Brain microvascular endothelial cell (primary cell): ENCODE measurements at regions not wholly inside any gene's neighbourhood (a gene's known extent, or its start where the extent isn't known, plus 50 kb on each side); places are given as distances from the start of the nearest gene placed in this dataset.

ENCODE experiments used
- DNase-seq: peaks from one replicate; pipeline ENCODE4 v3.0.0-alpha.2; 2020
- H3K27ac ChIP-seq: fragments of 250-450 bp; sonication (Bioruptor Pico); 2 replicates; pipeline ENCODE4 v1.5.1; 2020; ENCODE audit warnings: mild to moderate bottlenecking, moderate library complexity
- H3K27me3 ChIP-seq: fragments of 250-450 bp; sonication (Bioruptor Pico); replicated peaks from 2 replicates; pipeline ENCODE4 v1.5.1; 2020; ENCODE audit warnings: mild to moderate bottlenecking
- H3K36me3 ChIP-seq: fragments of 250-450 bp; sonication (Bioruptor Pico); replicated peaks from 2 replicates; pipeline ENCODE4 v1.5.1; 2020; ENCODE audit warnings: mild to moderate bottlenecking
- H3K4me3 ChIP-seq: 2 replicates; pipeline ENCODE4 v1.5.1; 2011; ENCODE audit warnings: low read depth, mild to moderate bottlenecking, control low read depth, low read length, moderate library complexity
- in situ Hi-C: cut with HindIII; loops from 2 replicates; pipeline ENCODE4 v1.10.0; 2017; ENCODE audit warnings: low sequenced_read_pairs, low pct_ligation_motif_present
- TF ChIP-seq, protein P1 (sequence below): IDR thresholded peaks from 2 replicates; pipeline ENCODE4 v1.5.1; 2011; ENCODE audit warnings: low read depth, mild to moderate bottlenecking, moderate library complexity, low read length, control low read depth, inconsistent platforms; ENCODE audit errors: missing control alignments

DNA sequence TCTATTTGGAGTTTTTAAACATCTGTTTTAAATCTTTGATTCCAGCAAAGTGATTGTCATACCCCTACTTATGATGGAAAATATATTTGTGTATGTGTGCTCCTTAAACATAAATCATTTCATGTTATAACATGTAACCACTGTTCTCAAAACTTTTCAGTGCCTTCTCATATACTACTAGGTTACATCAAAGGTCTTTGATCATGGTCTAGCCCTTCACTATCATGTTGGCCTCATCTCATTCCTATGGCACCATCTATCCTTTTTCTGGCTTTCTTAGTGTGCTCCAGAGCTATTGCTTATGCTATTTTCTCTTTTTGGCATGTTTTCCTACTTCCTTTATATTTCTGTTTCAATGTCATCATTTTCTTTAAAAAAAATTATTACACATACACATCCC is 367.9 kb upstream of the SLC39A10 start:
- DNase-seq = no peak
- no peaks in the 10 kb centered on the region for H3K27me3 ChIP-seq
- no peak overlapping the region for H3K27ac ChIP-seq
- no peaks in the 10 kb centered on the region for H3K36me3 ChIP-seq
- no peak overlapping the region for H3K4me3 ChIP-seq
- TF ChIP-seq, protein P1, sequence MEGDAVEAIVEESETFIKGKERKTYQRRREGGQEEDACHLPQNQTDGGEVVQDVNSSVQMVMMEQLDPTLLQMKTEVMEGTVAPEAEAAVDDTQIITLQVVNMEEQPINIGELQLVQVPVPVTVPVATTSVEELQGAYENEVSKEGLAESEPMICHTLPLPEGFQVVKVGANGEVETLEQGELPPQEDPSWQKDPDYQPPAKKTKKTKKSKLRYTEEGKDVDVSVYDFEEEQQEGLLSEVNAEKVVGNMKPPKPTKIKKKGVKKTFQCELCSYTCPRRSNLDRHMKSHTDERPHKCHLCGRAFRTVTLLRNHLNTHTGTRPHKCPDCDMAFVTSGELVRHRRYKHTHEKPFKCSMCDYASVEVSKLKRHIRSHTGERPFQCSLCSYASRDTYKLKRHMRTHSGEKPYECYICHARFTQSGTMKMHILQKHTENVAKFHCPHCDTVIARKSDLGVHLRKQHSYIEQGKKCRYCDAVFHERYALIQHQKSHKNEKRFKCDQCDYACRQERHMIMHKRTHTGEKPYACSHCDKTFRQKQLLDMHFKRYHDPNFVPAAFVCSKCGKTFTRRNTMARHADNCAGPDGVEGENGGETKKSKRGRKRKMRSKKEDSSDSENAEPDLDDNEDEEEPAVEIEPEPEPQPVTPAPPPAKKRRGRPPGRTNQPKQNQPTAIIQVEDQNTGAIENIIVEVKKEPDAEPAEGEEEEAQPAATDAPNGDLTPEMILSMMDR = no peak
- in situ Hi-C loops = no loop called here

DNA sequence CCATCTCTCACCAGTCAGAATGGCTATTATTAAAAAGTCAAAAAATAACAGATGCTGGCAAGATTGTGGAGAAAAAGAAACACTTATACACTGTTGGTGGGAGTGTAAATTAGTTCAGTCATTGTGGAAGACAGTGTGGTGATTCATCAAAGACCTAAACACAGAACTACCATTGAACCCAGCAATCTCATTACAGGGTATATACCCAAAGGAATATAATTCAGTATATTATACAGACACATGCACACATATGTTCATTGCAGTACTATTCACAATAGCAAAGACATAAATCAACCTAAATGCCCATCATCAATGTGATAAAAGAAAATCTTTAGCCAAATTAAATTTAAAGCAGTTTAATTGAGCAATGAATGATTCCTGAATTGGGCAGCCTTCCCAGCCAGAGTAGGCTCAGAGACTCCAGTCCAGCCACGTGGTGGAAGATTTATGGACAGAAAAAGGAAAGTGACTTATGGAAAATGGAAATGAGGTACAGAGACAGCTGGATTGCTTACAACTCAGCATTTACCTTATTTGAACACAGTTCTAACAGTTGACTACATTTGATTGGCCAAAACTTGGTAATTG is 377.1 kb upstream of the SLC39A10 start:
- in situ Hi-C loops = no loop called here
- no peak for DNase-seq
- no peak overlapping the region for H3K4me3 ChIP-seq
- H3K36me3 ChIP-seq = no peaks in the 10 kb centered on the region
- TF ChIP-seq, protein P1 = no peak
- H3K27ac ChIP-seq = no peak overlapping the region
- H3K27me3 ChIP-seq = no peaks in the 10 kb centered on the region

DNA sequence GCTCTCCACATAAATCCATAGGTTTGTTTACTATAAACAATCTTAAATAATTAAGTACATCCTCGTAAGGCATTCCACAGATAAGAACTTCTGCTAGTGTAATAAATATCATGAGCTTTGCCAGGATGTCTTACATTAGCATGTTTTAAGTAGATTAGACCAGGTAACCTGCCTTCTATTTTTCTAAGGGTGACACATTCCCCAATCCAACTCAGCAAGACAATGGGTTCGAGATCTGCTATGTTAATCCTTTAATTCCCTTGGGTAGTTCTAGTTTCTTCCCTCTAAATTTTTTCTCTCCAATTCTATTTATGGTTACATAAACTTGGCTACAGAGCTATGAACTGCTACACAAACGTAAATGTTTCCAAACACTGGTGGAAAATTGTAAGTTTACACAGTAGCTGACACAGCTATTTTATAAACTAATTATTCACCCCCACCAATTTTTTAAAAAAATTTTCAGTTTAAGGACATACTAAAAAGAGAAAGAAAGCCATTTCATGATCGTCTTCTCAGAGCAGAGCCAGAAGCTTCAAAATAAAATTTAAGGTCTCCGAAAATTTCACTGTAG is 386.5 kb upstream of the SLC39A10 start:
- no peak overlapping the region for H3K27ac ChIP-seq
- no peak for DNase-seq
- H3K4me3 ChIP-seq = no peak overlapping the region
- H3K27me3 ChIP-seq = no peaks in the 10 kb centered on the region
- TF ChIP-seq, protein P1 = no peak
- in situ Hi-C loops = no loop called here
- H3K36me3 ChIP-seq = no peaks in the 10 kb centered on the region

DNA sequence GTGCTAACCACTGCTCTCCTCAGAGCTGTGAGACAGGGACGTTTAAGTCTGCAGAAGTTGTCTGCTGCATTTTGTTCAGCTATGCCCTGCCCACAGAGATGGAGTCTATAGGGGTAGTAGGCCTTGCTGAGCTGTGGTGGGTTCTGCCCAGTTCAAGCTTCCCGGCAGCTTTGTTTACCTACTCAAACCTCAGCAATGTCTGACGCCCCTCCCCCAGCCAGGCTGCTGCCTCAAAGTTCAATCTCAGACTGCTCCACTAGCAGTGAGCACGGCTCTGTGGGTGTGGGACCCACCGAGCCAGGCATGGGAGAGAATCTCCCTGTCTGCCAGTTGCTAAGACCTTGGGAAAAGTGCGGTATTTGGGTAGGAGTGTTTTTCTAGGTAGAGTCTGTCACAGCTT is 387.8 kb upstream of the SLC39A10 start:
- in situ Hi-C loops = no loop called here
- DNase-seq = no peak
- H3K27ac ChIP-seq = no peak overlapping the region
- TF ChIP-seq, protein P1 = no peak
- no peaks in the 10 kb centered on the region for H3K36me3 ChIP-seq
- no peak overlapping the region for H3K4me3 ChIP-seq
- H3K27me3 ChIP-seq = no peaks in the 10 kb centered on the region

DNA sequence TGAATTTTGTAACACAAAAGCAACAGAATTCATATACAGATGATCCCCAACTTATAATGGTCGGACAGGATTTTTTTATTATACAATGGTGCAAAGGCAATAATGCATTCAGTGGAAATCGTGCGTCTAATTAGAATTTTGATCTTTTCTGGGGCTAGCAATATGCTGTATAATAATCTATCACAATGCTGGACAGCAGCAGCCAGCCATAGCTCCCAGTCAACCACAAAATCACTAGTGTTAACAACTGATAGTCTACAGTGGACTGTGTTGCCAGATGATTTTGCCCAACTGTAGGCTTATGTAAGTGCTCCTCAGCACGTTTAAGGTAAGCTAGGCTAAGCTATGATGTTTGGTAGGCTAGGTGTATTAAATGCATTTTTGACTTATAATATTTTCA is 399.0 kb upstream of the SLC39A10 start:
- Histone ChIP-seq H3K27me3 (no peaks in the 10 kb centered on the region), H3K27ac (no peak overlapping the region), H3K4me3 (no peak overlapping the region), H3K36me3 (no peaks in the 10 kb centered on the region)
- no peak for DNase-seq
- in situ Hi-C loops = no loop called here
- TF ChIP-seq, protein P1 = no peak

DNA sequence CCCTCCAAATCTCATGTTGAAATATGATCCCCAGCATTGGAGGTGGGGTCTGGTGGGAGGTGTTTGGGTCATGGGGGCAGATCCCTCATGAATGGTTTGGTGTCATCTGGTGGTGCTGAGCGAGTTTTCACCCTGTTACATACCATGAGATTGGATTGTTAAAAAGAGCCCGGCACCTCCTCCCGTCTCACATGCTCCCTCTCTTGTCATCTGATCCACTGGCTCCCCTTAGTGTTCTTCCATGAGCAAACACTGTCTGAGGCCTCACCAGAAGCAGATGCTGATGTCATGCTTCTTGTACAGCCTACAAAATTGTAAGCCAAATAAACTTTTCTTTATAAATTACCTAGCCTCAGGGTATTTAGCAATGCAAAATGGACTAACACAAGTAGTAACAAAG is 405.0 kb upstream of the SLC39A10 start:
- TF ChIP-seq, protein P1 = no peak
- no peak overlapping the region for H3K27ac ChIP-seq
- no peak overlapping the region for H3K4me3 ChIP-seq
- H3K36me3 ChIP-seq = no peaks in the 10 kb centered on the region
- DNase-seq = no peak
- in situ Hi-C loops = no loop called here
- no peaks in the 10 kb centered on the region for H3K27me3 ChIP-seq
